SU-DHL-6 (cell line): ENCODE measurements at regions not wholly inside any gene's neighbourhood (a gene's known extent, or its start where the extent isn't known, plus 50 kb on each side); places are given as distances from the start of the nearest gene placed in this dataset.
"Not testable (repeated sequence)": the region's sequence is repeated elsewhere in the genome, so short reads cannot be mapped to it uniquely, and the experiment has no call there.

Source experiments
- H2AFZ ChIP-seq: fragments of 200-600 bp; sonication (generic); 2 replicates; pipeline ENCODE4 v1.6.1; 2014; ENCODE audit warnings: low read depth, mild to moderate bottlenecking, moderate library complexity, mixed read lengths, antibody characterized with exemption, low read length; ENCODE audit not compliant: severe bottlenecking
- H3F3A ChIP-seq: fragments of 200-600 bp; shearing (Covaris generic); 2 replicates; pipeline ENCODE4 v1.6.0; 2016; ENCODE audit warnings: antibody characterized with exemption, mild to moderate bottlenecking; ENCODE audit not compliant: insufficient read depth
- H3K27ac ChIP-seq: fragments of 200-600 bp; sonication (generic); 2 replicates; pipeline ENCODE4 v1.5.1; 2016; ENCODE audit warnings: low read depth, mild to moderate bottlenecking, low read length, moderate library complexity, mixed read lengths
- H3K27me3 ChIP-seq: fragments of 200-600 bp; sonication (generic), shearing (Covaris generic); 2 replicates; pipeline ENCODE4 v1.6.0; 2014; ENCODE audit warnings: mild to moderate bottlenecking, low read length
- H3K36me3 ChIP-seq: fragments of 200-600 bp; sonication (generic); 2 replicates; pipeline ENCODE4 v1.6.1; 2014; ENCODE audit warnings: mild to moderate bottlenecking, low read length, mixed read lengths
- H3K4me2 ChIP-seq: fragments of 300-600, 200-600 bp; shearing (Covaris generic), sonication (generic); 2 replicates; pipeline ENCODE4 v1.6.0; 2014; ENCODE audit warnings: low read length, low read depth, mild to moderate bottlenecking; ENCODE audit not compliant: poor library complexity, severe bottlenecking
- H3K4me3 ChIP-seq: fragments of 200-600 bp; sonication (generic); 2 replicates; pipeline ENCODE4 v1.5.1; 2014; ENCODE audit warnings: antibody characterized with exemption, low read length, mild to moderate bottlenecking, mixed read lengths; ENCODE audit not compliant: insufficient read depth, poor library complexity, severe bottlenecking
- H3K79me2 ChIP-seq: fragments of 200-600 bp; sonication (generic); 2 replicates; pipeline ENCODE4 v1.6.1; 2014; ENCODE audit warnings: mild to moderate bottlenecking, low read length, moderate library complexity; ENCODE audit not compliant: insufficient read depth
- H3K9ac ChIP-seq: fragments of 200-600 bp; sonication (generic); 2 replicates; pipeline ENCODE4 v1.7.0; 2014; ENCODE audit warnings: mild to moderate bottlenecking, low read length
- H3K9me2 ChIP-seq: fragments of 200-600 bp; sonication (generic); replicated peaks from 2 replicates; pipeline ENCODE4 v1.6.1; 2014; ENCODE audit warnings: low read length; ENCODE audit not compliant: insufficient read depth
- H3K9me3 ChIP-seq: fragments of 200-600 bp; sonication (generic); 2 replicates; pipeline ENCODE4 v1.6.1; 2014; ENCODE audit warnings: low read length, mixed read lengths; ENCODE audit not compliant: insufficient read depth
- H4K20me1 ChIP-seq: fragments of 200-600 bp; sonication (generic); 2 replicates; pipeline ENCODE4 v1.6.1; 2014; ENCODE audit warnings: low read depth, mild to moderate bottlenecking, antibody characterized with exemption, low read length, moderate library complexity, mixed read lengths
- CTCF ChIP-seq: fragments of 200-600 bp; sonication (generic); IDR thresholded peaks from one replicate; pipeline ENCODE4 v1.5.1; 2017; ENCODE audit warnings: antibody characterized with exemption, mild to moderate bottlenecking, low read length, moderate library complexity; ENCODE audit not compliant: insufficient read depth, poor library complexity, severe bottlenecking
- EZH2phosphoT487 ChIP-seq: fragments of 200-600 bp; sonication (generic), shearing (Covaris generic); conservative IDR thresholded peaks from 2 replicates; pipeline ENCODE4 v1.6.1; 2018; ENCODE audit warnings: mild to moderate bottlenecking, antibody characterized with exemption, low read length, moderate library complexity, mixed read lengths

- Histone ChIP-seq H2AFZ (no peak overlapping the region), H3K27ac (no peak overlapping the region), H3K9ac (no peak overlapping the region), H3K36me3 (no peaks in the 10 kb centered on the region), H3K9me3 (no peaks in the 10 kb centered on the region), H3K9me2 (no peaks in the 10 kb centered on the region), H4K20me1 (no peaks in the 10 kb centered on the region), H3F3A (no peaks in the 10 kb centered on the region), H3K27me3 (no peaks in the 10 kb centered on the region), H3K4me3 (no peak overlapping the region), H3K4me2 (no peak overlapping the region), H3K79me2 (no peaks in the 10 kb centered on the region)
- no peak for TF ChIP-seq EZH2phosphoT487
- no peak for TF ChIP-seq CTCF
Measured at GRCh38 chr4:179048839-179049453, 1606.7 kb upstream of the AGA start.

- Histone ChIP-seq H3K27ac (no peak overlapping the region), H2AFZ (no peak overlapping the region), H4K20me1 (no peaks in the 10 kb centered on the region), H3K9ac (no peak overlapping the region), H3K79me2 (no peaks in the 10 kb centered on the region), H3K4me3 (no peak overlapping the region), H3K36me3 (no peaks in the 10 kb centered on the region), H3K4me2 (no peak overlapping the region), H3K9me2 (no peaks in the 10 kb centered on the region), H3K9me3 (no peaks in the 10 kb centered on the region), H3F3A (no peaks in the 10 kb centered on the region), H3K27me3 (no peaks in the 10 kb centered on the region)
- TF ChIP-seq EZH2phosphoT487 (no peak), CTCF (no peak)
Measured at GRCh38 chr4:179051206-179051605, 1609.0 kb upstream of the AGA start.

GRCh38 chr4:179059396-179059795, 1617.2 kb upstream of the AGA start:
- Histone ChIP-seq H2AFZ (no peak overlapping the region), H3K27me3 (no peaks in the 10 kb centered on the region), H3K4me2 (no peak overlapping the region), H3K79me2 (no peaks in the 10 kb centered on the region), H3F3A (no peaks in the 10 kb centered on the region), H3K9me2 (no peaks in the 10 kb centered on the region), H3K9ac (no peak overlapping the region), H3K36me3 (no peaks in the 10 kb centered on the region), H4K20me1 (no peaks in the 10 kb centered on the region), H3K4me3 (no peak overlapping the region), H3K9me3 (no peaks in the 10 kb centered on the region), H3K27ac (no peak overlapping the region)
- no peak for TF ChIP-seq EZH2phosphoT487
- TF ChIP-seq CTCF: no peak

- not testable (repeated sequence) for H3F3A ChIP-seq, H3K9ac ChIP-seq, H2AFZ ChIP-seq, H3K36me3 ChIP-seq, H3K27ac ChIP-seq, H3K9me3 ChIP-seq, H3K4me2 ChIP-seq, H3K79me2 ChIP-seq, H4K20me1 ChIP-seq, H3K9me2 ChIP-seq, H3K27me3 ChIP-seq, H3K4me3 ChIP-seq
Measured at GRCh38 chr4:179066254-179066653, 1624.0 kb upstream of the AGA start.
